ENCODE measurements at regions not wholly inside any gene's neighbourhood (a gene's known extent, or its start where the extent isn't known, plus 50 kb on each side); places are given as distances from the start of the nearest gene placed in this dataset.

GRCh38 chr2:62313449-62314227 is 117.7 kb downstream of the B3GNT2 start:
- no peak overlapping the region for H3K4me3 ChIP-seq (ENCODE audit: low read depth, low read length)
- TF ChIP-seq, protein P1, sequence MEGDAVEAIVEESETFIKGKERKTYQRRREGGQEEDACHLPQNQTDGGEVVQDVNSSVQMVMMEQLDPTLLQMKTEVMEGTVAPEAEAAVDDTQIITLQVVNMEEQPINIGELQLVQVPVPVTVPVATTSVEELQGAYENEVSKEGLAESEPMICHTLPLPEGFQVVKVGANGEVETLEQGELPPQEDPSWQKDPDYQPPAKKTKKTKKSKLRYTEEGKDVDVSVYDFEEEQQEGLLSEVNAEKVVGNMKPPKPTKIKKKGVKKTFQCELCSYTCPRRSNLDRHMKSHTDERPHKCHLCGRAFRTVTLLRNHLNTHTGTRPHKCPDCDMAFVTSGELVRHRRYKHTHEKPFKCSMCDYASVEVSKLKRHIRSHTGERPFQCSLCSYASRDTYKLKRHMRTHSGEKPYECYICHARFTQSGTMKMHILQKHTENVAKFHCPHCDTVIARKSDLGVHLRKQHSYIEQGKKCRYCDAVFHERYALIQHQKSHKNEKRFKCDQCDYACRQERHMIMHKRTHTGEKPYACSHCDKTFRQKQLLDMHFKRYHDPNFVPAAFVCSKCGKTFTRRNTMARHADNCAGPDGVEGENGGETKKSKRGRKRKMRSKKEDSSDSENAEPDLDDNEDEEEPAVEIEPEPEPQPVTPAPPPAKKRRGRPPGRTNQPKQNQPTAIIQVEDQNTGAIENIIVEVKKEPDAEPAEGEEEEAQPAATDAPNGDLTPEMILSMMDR (IDR thresholded peaks at IDR 0.05; ENCODE audit: low read depth, low read length): no peak
- DNase-seq: no peak

GRCh38 chr2:62309465-62310091 is 113.7 kb downstream of the B3GNT2 start:
- TF ChIP-seq, protein P1 (IDR thresholded peaks at IDR 0.05; ENCODE audit: low read depth, low read length): no peak
- peaks cover 25% of the 10 kb centered on the region for H3K4me1 ChIP-seq
- H3K4me3 ChIP-seq (ENCODE audit: low read depth, low read length): no peak overlapping the region
- DNase-seq: peak; percentile 58
- no peaks in the 10 kb centered on the region for H3K36me3 ChIP-seq
- no peaks in the 10 kb centered on the region for H3K9me3 ChIP-seq
- no peaks in the 10 kb centered on the region for H3K27me3 ChIP-seq

More at GRCh38 chr2:62313449-62314227, 117.7 kb downstream of the B3GNT2 start:
- no peaks in the 10 kb centered on the region for H3K9me3 ChIP-seq
- H3K4me1 ChIP-seq: peaks cover 10% of the 10 kb centered on the region; the same call in 1 of the 2 replicates
- no peaks in the 10 kb centered on the region for H3K36me3 ChIP-seq
- no peaks in the 10 kb centered on the region for H3K27me3 ChIP-seq

DNA sequence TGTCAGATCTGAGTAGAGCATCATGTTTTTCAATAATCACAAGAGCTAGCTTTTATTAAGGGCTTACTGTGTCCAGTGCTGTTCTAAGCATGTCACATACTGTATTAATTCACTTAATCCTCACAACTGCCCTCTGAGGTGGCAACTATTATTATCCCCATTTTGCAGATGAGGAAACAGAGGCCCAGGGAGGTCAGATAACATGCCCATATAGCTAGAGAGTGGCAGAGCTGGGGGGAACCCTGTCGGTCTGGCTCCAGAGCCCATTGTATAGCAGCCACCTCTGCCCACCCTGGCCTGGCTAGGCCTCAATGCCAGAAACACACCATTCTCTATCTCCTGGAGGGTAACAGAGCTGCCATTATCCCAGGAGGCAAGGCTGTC is 113.2 kb downstream of the B3GNT2 start:
- no peak for DNase-seq
- H3K4me1 ChIP-seq: peaks cover 29% of the 10 kb centered on the region
- TF ChIP-seq, protein P1 (IDR thresholded peaks at IDR 0.05; ENCODE audit: low read depth, low read length): no peak

DNA sequence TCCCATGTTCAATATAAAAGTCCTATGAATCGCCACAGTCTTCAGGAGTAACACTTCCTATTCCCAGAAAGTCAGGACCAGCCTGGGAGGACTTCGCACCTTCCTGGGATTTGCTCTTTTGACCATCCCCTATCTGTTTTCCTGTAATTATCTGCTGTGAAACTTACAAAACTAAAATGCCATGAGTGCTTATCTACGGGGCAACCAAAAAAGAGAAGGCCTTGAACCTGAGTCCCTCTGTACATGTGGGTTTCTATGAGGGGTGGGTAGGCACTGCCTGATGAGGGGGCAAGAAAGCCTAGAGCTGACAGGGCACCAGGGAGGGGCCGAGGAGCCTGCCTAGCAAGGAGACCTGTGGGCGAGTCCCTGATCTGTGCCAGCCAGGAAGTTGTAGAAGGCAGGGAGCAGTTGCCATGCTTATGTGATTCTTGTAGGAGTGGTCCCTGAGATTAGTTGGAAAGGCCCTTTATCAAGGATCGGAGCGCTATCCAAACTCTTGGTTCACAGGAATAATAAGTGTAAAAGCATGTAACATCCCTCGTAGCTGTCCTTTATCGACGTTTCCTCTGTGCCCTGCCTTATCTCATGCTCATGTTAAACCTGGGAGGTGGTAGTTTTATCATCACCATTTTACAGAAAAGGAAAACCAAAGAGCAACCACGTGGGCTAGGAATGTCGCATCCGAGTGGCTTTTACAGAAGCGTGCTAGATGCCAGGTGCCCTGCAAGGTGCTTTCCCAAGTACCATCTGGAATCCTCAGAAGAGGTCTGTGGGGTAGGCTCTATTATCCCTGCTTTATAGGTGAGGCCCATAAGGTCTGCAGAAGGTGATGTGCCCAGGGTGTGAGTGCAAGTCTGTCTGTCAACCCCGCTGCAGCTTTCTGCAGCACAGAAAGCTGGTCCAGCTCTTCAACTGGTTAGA is 111.8 kb downstream of the B3GNT2 start:
- Histone ChIP-seq H3K4me1 (peaks cover 29% of the 10 kb centered on the region), H3K4me3 (ENCODE audit: low read depth, low read length) (no peak overlapping the region), H3K27me3 (no peaks in the 10 kb centered on the region), H3K36me3 (no peaks in the 10 kb centered on the region), H3K9me3 (no peaks in the 10 kb centered on the region)
- TF ChIP-seq, protein P1 (IDR thresholded peaks at IDR 0.05; ENCODE audit: low read depth, low read length): no peak
- DNase-seq: no peak

More for the DNA sequence above, 113.2 kb downstream of the B3GNT2 start:
- H3K9me3 ChIP-seq: no peaks in the 10 kb centered on the region
- no peak overlapping the region for H3K4me3 ChIP-seq (ENCODE audit: low read depth, low read length)
- no peaks in the 10 kb centered on the region for H3K36me3 ChIP-seq
- no peaks in the 10 kb centered on the region for H3K27me3 ChIP-seq

- Histone ChIP-seq H3K36me3 (no peaks in the 10 kb centered on the region), H3K27me3 (no peaks in the 10 kb centered on the region), H3K4me1 (peaks cover 29% of the 10 kb centered on the region), H3K4me3 (ENCODE audit: low read depth, low read length) (no peak overlapping the region), H3K9me3 (no peaks in the 10 kb centered on the region)
- DNase-seq: no peak
- TF ChIP-seq, protein P1 (IDR thresholded peaks at IDR 0.05; ENCODE audit: low read depth, low read length): no peak
Measured at GRCh38 chr2:62306751-62307468, 111.0 kb downstream of the B3GNT2 start.

Data from BE2C (cell line).